ENCODE measurements at regions not wholly inside any gene's neighbourhood (a gene's known extent, or its start where the extent isn't known, plus 50 kb on each side); places are given as distances from the start of the nearest gene placed in this dataset.
"Not testable (repeated sequence)": the region's sequence is repeated elsewhere in the genome, so short reads cannot be mapped to it uniquely, and the experiment has no call there.

- H3K4me1 ChIP-seq (ENCODE audit: control insufficient read depth, insufficient read depth, low read length): peaks cover 33% of the 10 kb centered on the region
- H3K9me3 ChIP-seq (ENCODE audit: control insufficient read depth, insufficient read depth, low read length): no peaks in the 10 kb centered on the region
- no peaks in the 10 kb centered on the region for H3K27me3 ChIP-seq (ENCODE audit: control insufficient read depth, insufficient read depth, low read length)
- no peak overlapping the region for H3K9ac ChIP-seq (ENCODE audit: low read depth, low read length)
- no peak overlapping the region for H3K4me3 ChIP-seq (ENCODE audit: low read depth, low read length)
- H3K36me3 ChIP-seq (ENCODE audit: control insufficient read depth, insufficient read depth, low read length): no peaks in the 10 kb centered on the region
Observed at GRCh38 chr7:138245216-138245615, 169.0 kb downstream of the AKR1D1 start.

- no peaks in the 10 kb centered on the region for H3K27me3 ChIP-seq (ENCODE audit: control insufficient read depth, insufficient read depth, low read length)
- peaks cover under 1% of the 10 kb centered on the region for H3K36me3 ChIP-seq (ENCODE audit: control insufficient read depth, insufficient read depth, low read length)
- no peaks in the 10 kb centered on the region for H3K9me3 ChIP-seq (ENCODE audit: control insufficient read depth, insufficient read depth, low read length)
- peaks cover 33% of the 10 kb centered on the region for H3K4me1 ChIP-seq (ENCODE audit: control insufficient read depth, insufficient read depth, low read length)
- no peak overlapping the region for H3K9ac ChIP-seq (ENCODE audit: low read depth, low read length)
- H3K4me3 ChIP-seq (ENCODE audit: low read depth, low read length): no peak overlapping the region
Observed at GRCh38 chr7:138245682-138246081, 169.4 kb downstream of the AKR1D1 start.

GRCh38 chr7:138246428-138246827, 170.2 kb downstream of the AKR1D1 start:
- peaks cover 33% of the 10 kb centered on the region for H3K4me1 ChIP-seq (ENCODE audit: control insufficient read depth, insufficient read depth, low read length)
- peaks cover 2% of the 10 kb centered on the region for H3K36me3 ChIP-seq (ENCODE audit: control insufficient read depth, insufficient read depth, low read length)
- H3K27me3 ChIP-seq (ENCODE audit: control insufficient read depth, insufficient read depth, low read length): no peaks in the 10 kb centered on the region
- no peak overlapping the region for H3K4me3 ChIP-seq (ENCODE audit: low read depth, low read length)
- no peak overlapping the region for H3K9ac ChIP-seq (ENCODE audit: low read depth, low read length)
- H3K9me3 ChIP-seq (ENCODE audit: control insufficient read depth, insufficient read depth, low read length): no peaks in the 10 kb centered on the region

GRCh38 chr7:138247081-138247480, 170.8 kb downstream of the AKR1D1 start:
- Histone ChIP-seq H3K9ac (ENCODE audit: low read depth, low read length) (no peak overlapping the region), H3K4me3 (ENCODE audit: low read depth, low read length) (no peak overlapping the region), H3K27me3 (ENCODE audit: control insufficient read depth, insufficient read depth, low read length) (no peaks in the 10 kb centered on the region), H3K4me1 (ENCODE audit: control insufficient read depth, insufficient read depth, low read length) (peaks cover 33% of the 10 kb centered on the region), H3K36me3 (ENCODE audit: control insufficient read depth, insufficient read depth, low read length) (peaks cover 2% of the 10 kb centered on the region), H3K9me3 (ENCODE audit: control insufficient read depth, insufficient read depth, low read length) (no peaks in the 10 kb centered on the region)

GRCh38 chr7:138247568-138248333, 171.5 kb downstream of the AKR1D1 start:
- Histone ChIP-seq H3K27me3 (ENCODE audit: control insufficient read depth, insufficient read depth, low read length) (no peaks in the 10 kb centered on the region), H3K36me3 (ENCODE audit: control insufficient read depth, insufficient read depth, low read length) (peaks cover 2% of the 10 kb centered on the region), H3K4me3 (ENCODE audit: low read depth, low read length) (no peak overlapping the region), H3K4me1 (ENCODE audit: control insufficient read depth, insufficient read depth, low read length) (peaks cover 32% of the 10 kb centered on the region), H3K9me3 (ENCODE audit: control insufficient read depth, insufficient read depth, low read length) (no peaks in the 10 kb centered on the region), H3K9ac (ENCODE audit: low read depth, low read length) (no peak overlapping the region)

GRCh38 chr7:138248609-138249008, 172.3 kb downstream of the AKR1D1 start:
- no peaks in the 10 kb centered on the region for H3K27me3 ChIP-seq (ENCODE audit: control insufficient read depth, insufficient read depth, low read length)
- H3K9ac ChIP-seq (ENCODE audit: low read depth, low read length): no peak overlapping the region
- H3K4me3 ChIP-seq (ENCODE audit: low read depth, low read length): no peak overlapping the region
- H3K4me1 ChIP-seq (ENCODE audit: control insufficient read depth, insufficient read depth, low read length): peaks cover 29% of the 10 kb centered on the region
- H3K36me3 ChIP-seq (ENCODE audit: control insufficient read depth, insufficient read depth, low read length): peaks cover 2% of the 10 kb centered on the region
- H3K9me3 ChIP-seq (ENCODE audit: control insufficient read depth, insufficient read depth, low read length): no peaks in the 10 kb centered on the region

GRCh38 chr7:138249975-138250374, 173.7 kb downstream of the AKR1D1 start:
- H3K27me3 ChIP-seq (ENCODE audit: control insufficient read depth, insufficient read depth, low read length): no peaks in the 10 kb centered on the region
- H3K4me1 ChIP-seq (ENCODE audit: control insufficient read depth, insufficient read depth, low read length): peaks cover 26% of the 10 kb centered on the region
- no peak overlapping the region for H3K9ac ChIP-seq (ENCODE audit: low read depth, low read length)
- H3K9me3 ChIP-seq (ENCODE audit: control insufficient read depth, insufficient read depth, low read length): no peaks in the 10 kb centered on the region
- H3K4me3 ChIP-seq (ENCODE audit: low read depth, low read length): no peak overlapping the region
- peaks cover 2% of the 10 kb centered on the region for H3K36me3 ChIP-seq (ENCODE audit: control insufficient read depth, insufficient read depth, low read length)

- not testable (repeated sequence) for H3K9ac ChIP-seq (ENCODE audit: low read depth, low read length); H3K4me3 ChIP-seq (ENCODE audit: low read depth, low read length); H3K9me3 ChIP-seq (ENCODE audit: control insufficient read depth, insufficient read depth, low read length); H3K27me3 ChIP-seq (ENCODE audit: control insufficient read depth, insufficient read depth, low read length); H3K36me3 ChIP-seq (ENCODE audit: control insufficient read depth, insufficient read depth, low read length); H3K4me1 ChIP-seq (ENCODE audit: control insufficient read depth, insufficient read depth, low read length)
Observed at GRCh38 chr7:138252666-138253065, 176.4 kb downstream of the AKR1D1 start.

GRCh38 chr7:138254444-138254843, 178.2 kb downstream of the AKR1D1 start:
- Histone ChIP-seq H3K4me3 (ENCODE audit: low read depth, low read length) (no peak overlapping the region), H3K27me3 (ENCODE audit: control insufficient read depth, insufficient read depth, low read length) (no peaks in the 10 kb centered on the region), H3K4me1 (ENCODE audit: control insufficient read depth, insufficient read depth, low read length) (peaks cover 2% of the 10 kb centered on the region), H3K9me3 (ENCODE audit: control insufficient read depth, insufficient read depth, low read length) (no peaks in the 10 kb centered on the region), H3K9ac (ENCODE audit: low read depth, low read length) (no peak overlapping the region), H3K36me3 (ENCODE audit: control insufficient read depth, insufficient read depth, low read length) (peaks cover 2% of the 10 kb centered on the region)

- peaks cover 2% of the 10 kb centered on the region for H3K4me1 ChIP-seq (ENCODE audit: control insufficient read depth, insufficient read depth, low read length)
- no peaks in the 10 kb centered on the region for H3K36me3 ChIP-seq (ENCODE audit: control insufficient read depth, insufficient read depth, low read length)
- H3K9ac ChIP-seq (ENCODE audit: low read depth, low read length): no peak overlapping the region
- no peak overlapping the region for H3K4me3 ChIP-seq (ENCODE audit: low read depth, low read length)
- H3K27me3 ChIP-seq (ENCODE audit: control insufficient read depth, insufficient read depth, low read length): no peaks in the 10 kb centered on the region
- no peaks in the 10 kb centered on the region for H3K9me3 ChIP-seq (ENCODE audit: control insufficient read depth, insufficient read depth, low read length)
Observed at GRCh38 chr7:138257459-138258196, 181.4 kb downstream of the AKR1D1 start.

- Histone ChIP-seq H3K9ac (ENCODE audit: low read depth, low read length) (no peak overlapping the region), H3K4me3 (ENCODE audit: low read depth, low read length) (no peak overlapping the region), H3K27me3 (ENCODE audit: control insufficient read depth, insufficient read depth, low read length) (no peaks in the 10 kb centered on the region), H3K9me3 (ENCODE audit: control insufficient read depth, insufficient read depth, low read length) (no peaks in the 10 kb centered on the region), H3K36me3 (ENCODE audit: control insufficient read depth, insufficient read depth, low read length) (no peaks in the 10 kb centered on the region), H3K4me1 (ENCODE audit: control insufficient read depth, insufficient read depth, low read length) (peaks cover 2% of the 10 kb centered on the region)
Observed at GRCh38 chr7:138258197-138258559, 181.9 kb downstream of the AKR1D1 start.

GRCh38 chr7:138259675-138260074, 183.4 kb downstream of the AKR1D1 start:
- no peak overlapping the region for H3K9ac ChIP-seq (ENCODE audit: low read depth, low read length)
- no peaks in the 10 kb centered on the region for H3K27me3 ChIP-seq (ENCODE audit: control insufficient read depth, insufficient read depth, low read length)
- H3K9me3 ChIP-seq (ENCODE audit: control insufficient read depth, insufficient read depth, low read length): no peaks in the 10 kb centered on the region
- H3K4me3 ChIP-seq (ENCODE audit: low read depth, low read length): no peak overlapping the region
- H3K36me3 ChIP-seq (ENCODE audit: control insufficient read depth, insufficient read depth, low read length): no peaks in the 10 kb centered on the region
- peaks cover 2% of the 10 kb centered on the region for H3K4me1 ChIP-seq (ENCODE audit: control insufficient read depth, insufficient read depth, low read length)

Data from iPS-15b (cell line).